ENCODE measurements at regions not wholly inside any gene's neighbourhood (a gene's known extent, or its start where the extent isn't known, plus 50 kb on each side); places are given as distances from the start of the nearest gene placed in this dataset.

DNA sequence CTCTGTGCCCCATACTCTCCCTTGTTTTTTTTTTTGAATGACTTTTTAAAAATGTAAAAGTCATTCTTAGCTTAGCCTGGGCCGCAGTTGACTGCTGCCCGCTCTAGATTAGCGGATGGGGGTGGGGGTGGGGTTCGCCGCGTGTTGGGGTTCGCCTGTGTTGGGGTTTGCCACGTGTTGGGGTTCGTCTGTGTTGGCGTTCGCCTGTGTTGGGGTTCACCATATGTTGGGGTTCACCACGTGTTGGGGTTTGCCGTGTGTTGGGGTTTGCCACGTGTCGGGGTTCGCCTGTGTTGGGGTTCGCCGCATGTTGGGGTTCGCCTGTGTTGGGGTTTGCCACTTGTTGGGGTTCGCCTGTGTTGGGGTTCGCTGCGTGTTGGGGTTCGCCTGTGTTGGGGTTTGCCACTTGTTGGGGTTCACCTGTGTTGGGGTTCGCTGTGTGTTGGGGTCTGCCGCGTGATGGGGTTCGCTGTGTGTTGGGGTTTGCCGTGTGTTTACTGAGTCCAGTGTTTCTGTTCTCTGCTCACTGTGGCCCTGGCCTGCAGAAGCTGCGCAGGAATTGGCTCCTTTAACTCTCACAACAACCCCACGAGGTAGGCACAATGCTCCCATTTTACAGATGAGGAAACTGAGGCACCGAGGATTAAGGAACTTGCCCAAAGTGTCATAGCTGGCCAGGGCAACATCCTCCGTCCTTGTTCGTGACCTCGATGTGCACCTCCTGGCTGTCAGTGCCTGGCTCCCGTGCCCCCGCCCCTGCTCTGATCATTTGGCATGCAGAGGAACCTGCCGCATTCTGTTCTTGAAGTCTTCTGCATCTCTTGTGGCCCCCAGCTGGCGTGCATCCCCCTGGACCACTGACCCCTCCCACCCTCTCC lies 96.6 kb upstream of the CIBAR2 start:
- Histone ChIP-seq H3K9me2 (no peaks in the 10 kb centered on the region), H3K27ac (ENCODE audit: low read depth in 2 of 2, low read length in 1 of 2) (peak overlapping the region in 1 of 2 experiments; percentile 98; a peak in 1 of 4 replicates), H3K4me2 (no peak overlapping the region), H3K4me3 (ENCODE audit: low read depth in 2 of 2, low read length in 1 of 2) (no peak overlapping the region), H3K9me3 (no peaks in the 10 kb centered on the region), H3K36me3 (replicated peaks in 1 of 2; ENCODE audit: control insufficient read depth in 1 of 2, insufficient read depth in 2 of 2, low read length in 1 of 2) (no peaks in the 10 kb centered on the region), H3K79me2 (ENCODE audit: insufficient read depth) (peaks cover 17% of the 10 kb centered on the region; the same call in 1 of the 2 replicates), H3K27me3 (ENCODE audit: insufficient read depth) (no peaks in the 10 kb centered on the region), H2AFZ (ENCODE audit: low read depth) (no peak overlapping the region), H4K20me1 (ENCODE audit: insufficient read depth) (no peaks in the 10 kb centered on the region), H3F3A (replicated peaks; ENCODE audit: insufficient read depth) (peaks cover 10% of the 10 kb centered on the region), H3K4me1 (ENCODE audit: control insufficient read depth in 1 of 2, insufficient read depth in 2 of 2, low read depth in 1 of 2, low read length in 1 of 2) (peaks cover 27 to 65% of the 10 kb centered on the region in 2 experiments; a peak in 3 of 4 replicates), H3K9ac (no peak overlapping the region)
- POLR2A ChIA-PET, result interaction anchor here (0.6 kb wide), 1 partner anchor 10 kb away, joined by 3 read pairs; no protein-coding TSS in a partner anchor
- CTCF ChIA-PET, result interaction anchor here (0.8 to 2.0 kb wide), 6 partner anchors 11 to 94 kb away, joined by 3 to 9 read pairs (median 4); no protein-coding TSS in a partner anchor
- TF ChIP-seq YY1 (IDR thresholded peaks at IDR 0.05; ENCODE audit: low read depth), result no peak
- TF ChIP-seq TEAD4 (IDR thresholded peaks at IDR 0.05; ENCODE audit: borderline replicate concordance, insufficient read depth), result no peak
- no peak for TF ChIP-seq ELF1 (IDR thresholded peaks at IDR 0.05)
- TF ChIP-seq, protein P1, sequence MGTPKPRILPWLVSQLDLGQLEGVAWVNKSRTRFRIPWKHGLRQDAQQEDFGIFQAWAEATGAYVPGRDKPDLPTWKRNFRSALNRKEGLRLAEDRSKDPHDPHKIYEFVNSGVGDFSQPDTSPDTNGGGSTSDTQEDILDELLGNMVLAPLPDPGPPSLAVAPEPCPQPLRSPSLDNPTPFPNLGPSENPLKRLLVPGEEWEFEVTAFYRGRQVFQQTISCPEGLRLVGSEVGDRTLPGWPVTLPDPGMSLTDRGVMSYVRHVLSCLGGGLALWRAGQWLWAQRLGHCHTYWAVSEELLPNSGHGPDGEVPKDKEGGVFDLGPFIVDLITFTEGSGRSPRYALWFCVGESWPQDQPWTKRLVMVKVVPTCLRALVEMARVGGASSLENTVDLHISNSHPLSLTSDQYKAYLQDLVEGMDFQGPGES (IDR thresholded peaks at IDR 0.05; ENCODE audit: low read depth, low read length), result no peak
- TF ChIP-seq SIN3A (IDR thresholded peaks at IDR 0.05; ENCODE audit: borderline replicate concordance, low read depth, low read length), result no peak
- TF ChIP-seq MEF2A (IDR thresholded peaks at IDR 0.05; ENCODE audit: borderline replicate concordance, low read depth), result no peak
- no peak for TF ChIP-seq MAX (IDR thresholded peaks at IDR 0.05; ENCODE audit: low read depth)
- no peak for TF ChIP-seq REST (IDR thresholded peaks at IDR 0.05; ENCODE audit: low read depth, low read length)
- no peak for TF ChIP-seq FOXM1 (IDR thresholded peaks at IDR 0.05; ENCODE audit: low read depth)
- no peak for TF ChIP-seq FOSL2 (IDR thresholded peaks at IDR 0.05; ENCODE audit: borderline replicate concordance, low read depth)
- TF ChIP-seq EP300 (IDR thresholded peaks at IDR 0.05; ENCODE audit: borderline replicate concordance in 1 of 2, low read depth in 1 of 2, low read length in 1 of 2), result no peak
- TF ChIP-seq, protein P2, sequence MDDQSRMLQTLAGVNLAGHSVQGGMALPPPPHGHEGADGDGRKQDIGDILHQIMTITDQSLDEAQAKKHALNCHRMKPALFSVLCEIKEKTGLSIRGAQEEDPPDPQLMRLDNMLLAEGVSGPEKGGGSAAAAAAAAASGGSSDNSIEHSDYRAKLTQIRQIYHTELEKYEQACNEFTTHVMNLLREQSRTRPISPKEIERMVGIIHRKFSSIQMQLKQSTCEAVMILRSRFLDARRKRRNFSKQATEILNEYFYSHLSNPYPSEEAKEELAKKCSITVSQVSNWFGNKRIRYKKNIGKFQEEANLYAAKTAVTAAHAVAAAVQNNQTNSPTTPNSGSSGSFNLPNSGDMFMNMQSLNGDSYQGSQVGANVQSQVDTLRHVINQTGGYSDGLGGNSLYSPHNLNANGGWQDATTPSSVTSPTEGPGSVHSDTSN (IDR thresholded peaks at IDR 0.05), result no peak
- no peak for TF ChIP-seq NRF1 (IDR thresholded peaks at IDR 0.05; ENCODE audit: low read depth, low read length)
- TF ChIP-seq RAD21 (IDR thresholded peaks at IDR 0.05; ENCODE audit: low read length), result no peak
- 93% methylated on average over 36 of the region's 38 CpGs for WGBS (ENCODE audit: low lambda C conversion rate)
- DNase-seq, result no peak
